Body of pancreas (tissue), 4 donors: ENCODE measurements at regions not wholly inside any gene's neighbourhood (a gene's known extent, or its start where the extent isn't known, plus 50 kb on each side); places are given as distances from the start of the nearest gene placed in this dataset.

Experiments
- CTCF ChIP-seq, 7 experiments: fragments of 450-650 bp in 4 of 7; fragments of 200-600 bp in 3 of 7; sonication (generic) in 3 of 7; IDR thresholded peaks; one replicate each; pipeline ENCODE4 v1.5.1; 2016 to 2019; ENCODE audit warnings: antibody characterized with exemption in 7 of 7
- POLR2A ChIP-seq, 3 donors: fragments of 450-650 bp; IDR thresholded peaks; one replicate each; pipeline ENCODE4 v1.6.1; 2016; ENCODE audit warnings: antibody characterized with exemption in 3 of 3, mild to moderate bottlenecking in 2 of 3

- TF ChIP-seq CTCF (IDR thresholded peaks at IDR 0.05) (no peak), POLR2A (IDR thresholded peaks at IDR 0.05) (no peak)
Observed at GRCh38 chr10:8180360-8181109, 126.0 kb downstream of the GATA3 start.
